ENCODE measurements at regions not wholly inside any gene's neighbourhood (a gene's known extent, or its start where the extent isn't known, plus 50 kb on each side); places are given as distances from the start of the nearest gene placed in this dataset.

DNA sequence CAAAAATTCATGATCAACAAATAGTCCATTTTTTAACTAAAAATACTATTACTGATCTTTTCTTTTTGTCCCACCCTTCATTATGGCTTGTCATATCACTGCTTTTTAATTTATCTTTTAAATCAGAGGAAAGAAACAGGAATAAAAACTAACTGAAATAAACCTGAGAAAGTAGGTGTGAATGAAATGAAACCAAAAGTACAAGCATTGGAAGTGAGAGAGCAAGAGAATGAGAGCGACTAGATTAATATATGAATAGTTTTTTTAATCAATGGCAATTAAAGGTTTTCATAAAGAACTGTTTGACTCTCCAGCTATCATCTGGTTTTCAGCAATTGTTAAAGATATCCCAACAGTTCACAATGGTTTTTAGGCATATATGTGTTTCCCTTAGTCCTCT is 137.8 kb downstream of the SPAG6 start:
- TF ChIP-seq, protein P1, sequence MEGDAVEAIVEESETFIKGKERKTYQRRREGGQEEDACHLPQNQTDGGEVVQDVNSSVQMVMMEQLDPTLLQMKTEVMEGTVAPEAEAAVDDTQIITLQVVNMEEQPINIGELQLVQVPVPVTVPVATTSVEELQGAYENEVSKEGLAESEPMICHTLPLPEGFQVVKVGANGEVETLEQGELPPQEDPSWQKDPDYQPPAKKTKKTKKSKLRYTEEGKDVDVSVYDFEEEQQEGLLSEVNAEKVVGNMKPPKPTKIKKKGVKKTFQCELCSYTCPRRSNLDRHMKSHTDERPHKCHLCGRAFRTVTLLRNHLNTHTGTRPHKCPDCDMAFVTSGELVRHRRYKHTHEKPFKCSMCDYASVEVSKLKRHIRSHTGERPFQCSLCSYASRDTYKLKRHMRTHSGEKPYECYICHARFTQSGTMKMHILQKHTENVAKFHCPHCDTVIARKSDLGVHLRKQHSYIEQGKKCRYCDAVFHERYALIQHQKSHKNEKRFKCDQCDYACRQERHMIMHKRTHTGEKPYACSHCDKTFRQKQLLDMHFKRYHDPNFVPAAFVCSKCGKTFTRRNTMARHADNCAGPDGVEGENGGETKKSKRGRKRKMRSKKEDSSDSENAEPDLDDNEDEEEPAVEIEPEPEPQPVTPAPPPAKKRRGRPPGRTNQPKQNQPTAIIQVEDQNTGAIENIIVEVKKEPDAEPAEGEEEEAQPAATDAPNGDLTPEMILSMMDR (IDR thresholded peaks at IDR 0.05; ENCODE audit: insufficient read depth, low read length, missing control alignments), result no peak
- ChIA-PET CTCF (no interaction called here), POLR2A (no interaction called here)
- no peak overlapping the region for H3K4me3 ChIP-seq (ENCODE audit: low read depth, low read length)
- DNase-seq (ENCODE audit: low read depth, low spot score), result no peak

Data from AG04449 (cell line).